Inflammatory macrophage treated with lipopolysaccharide for 4 hours (primary cell): ENCODE measurements at regions not wholly inside any gene's neighbourhood (a gene's known extent, or its start where the extent isn't known, plus 50 kb on each side); places are given as distances from the start of the nearest gene placed in this dataset.

Experiments
- DNase-seq: peaks from one replicate; pipeline ENCODE4 v3.0.0-alpha.2; 2020

GRCh38 chr18:34651586-34652369 is 58.3 kb upstream of the DTNA start:
- no peak for DNase-seq

GRCh38 chr18:34655131-34655530 is 55.0 kb upstream of the DTNA start:
- no peak for DNase-seq

GRCh38 chr18:34657860-34658500 is 52.1 kb upstream of the DTNA start:
- DNase-seq, result no peak

- DNase-seq, result peak; percentile 93
Measured at GRCh38 chr18:34659579-34660517, 50.2 kb upstream of the DTNA start.
